8988T (cell line): ENCODE measurements at regions not wholly inside any gene's neighbourhood (a gene's known extent, or its start where the extent isn't known, plus 50 kb on each side); places are given as distances from the start of the nearest gene placed in this dataset.
A peak's percentile ranks its signal among the peaks of the same experiment; 100 is the strongest.

ENCODE experiments used
- DNase-seq: peaks from one replicate; pipeline ENCODE4 v3.0.0; 2011

DNA sequence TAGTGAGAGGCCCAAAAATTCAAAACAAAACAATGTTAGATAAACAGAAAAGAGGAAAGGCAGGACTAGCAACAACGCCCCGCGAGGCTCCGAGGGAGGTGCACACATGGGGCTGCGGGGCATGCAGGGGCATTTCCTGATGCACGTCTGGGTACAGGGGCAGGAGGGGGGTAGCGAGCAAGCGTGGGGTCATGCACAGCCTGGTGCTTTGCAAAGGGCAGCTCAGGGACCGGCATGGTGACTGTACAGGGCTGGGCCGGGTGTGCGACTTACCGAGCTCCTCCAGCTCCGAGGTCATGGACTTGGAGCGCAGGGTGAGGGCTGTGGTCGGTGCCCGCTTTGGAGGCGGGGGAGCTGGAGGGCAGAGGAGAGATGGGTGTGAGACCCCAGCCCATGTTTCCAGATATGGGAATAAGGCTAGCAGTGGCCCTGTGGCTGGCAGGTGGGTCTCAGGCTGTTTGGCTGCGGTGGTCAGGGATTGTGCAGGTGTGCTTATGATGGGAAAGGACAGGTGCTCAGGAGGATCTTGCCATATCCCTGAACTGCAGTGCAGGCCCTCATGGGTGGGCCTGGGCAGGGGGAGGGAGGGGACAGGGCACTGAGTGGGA is 103.7 kb downstream of the CTTN start:
- DNase-seq = no peak

DNA sequence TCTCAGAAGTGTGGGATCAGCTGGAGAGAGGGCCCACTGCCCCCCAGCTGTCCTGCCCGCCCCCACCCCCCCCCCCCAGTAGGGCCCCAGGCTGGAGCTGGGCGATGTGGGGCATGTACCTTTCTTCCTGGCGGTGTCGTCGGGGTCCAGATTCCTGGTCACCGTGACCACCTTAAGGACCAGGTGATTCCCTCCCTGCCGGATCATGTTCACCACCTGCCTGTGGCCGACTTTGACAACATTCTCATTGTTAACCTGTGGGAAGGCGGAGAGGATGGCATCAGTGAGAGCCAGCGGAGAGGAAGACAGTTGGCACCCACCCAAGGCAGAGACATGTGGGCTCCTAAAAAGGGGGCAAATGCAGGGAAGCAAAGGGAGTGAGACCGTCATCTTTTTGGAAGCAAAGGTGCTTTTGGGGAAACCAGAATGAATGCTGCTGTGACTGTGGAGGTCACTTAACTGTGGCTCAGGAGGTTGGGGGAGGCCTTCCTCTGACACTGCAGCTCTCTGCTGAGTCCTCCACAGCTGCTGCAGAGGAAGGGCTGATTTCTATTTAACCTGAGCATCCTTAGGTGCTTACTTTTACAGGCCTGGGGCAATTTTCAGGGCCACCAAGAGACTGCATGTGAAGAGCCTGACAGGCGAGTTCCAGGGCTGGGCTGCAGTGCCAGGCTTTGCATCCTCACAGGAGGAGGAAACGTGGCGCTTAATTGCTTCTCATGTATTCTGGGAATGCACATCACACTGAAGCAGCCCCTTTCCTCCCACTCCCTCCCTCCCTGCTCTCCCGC is 104.5 kb downstream of the CTTN start:
- DNase-seq = no peak

DNA sequence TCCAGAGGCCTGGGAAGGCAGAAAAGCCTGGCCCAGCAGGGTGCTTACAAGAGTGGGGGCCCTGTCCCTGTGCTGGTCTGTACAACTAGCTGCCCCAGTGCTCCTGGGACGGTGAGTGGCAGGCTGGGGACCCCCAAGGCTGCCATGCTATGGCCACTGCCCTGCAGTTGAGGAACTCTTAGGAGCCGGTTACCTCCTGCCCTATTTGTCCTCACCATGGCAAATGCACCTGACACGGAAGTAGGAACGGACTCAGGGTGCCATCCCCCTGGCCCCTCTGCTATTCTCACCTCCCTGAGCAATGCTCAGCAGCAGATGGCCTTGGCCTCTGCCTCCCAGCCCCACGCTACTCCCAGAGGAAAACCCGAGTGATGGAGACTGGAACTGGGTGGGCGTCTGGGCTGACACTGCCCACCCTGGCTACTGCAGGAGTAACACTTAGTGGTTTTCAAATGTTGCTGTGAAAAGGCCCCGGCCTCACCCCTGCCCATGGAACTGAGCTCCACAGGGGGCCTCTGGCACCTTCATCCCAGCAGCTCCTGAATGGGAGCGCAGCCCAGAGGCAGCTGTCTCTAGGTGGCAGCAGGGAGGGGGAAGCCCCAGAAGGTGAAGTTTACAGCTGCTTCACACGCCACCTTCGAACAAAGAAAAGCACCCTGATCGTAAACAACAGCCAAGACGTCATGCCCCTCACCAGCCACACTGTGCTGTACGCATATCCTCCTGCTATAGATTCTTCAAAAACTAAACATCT is 105.3 kb downstream of the CTTN start:
- peak; percentile 71 for DNase-seq

DNA sequence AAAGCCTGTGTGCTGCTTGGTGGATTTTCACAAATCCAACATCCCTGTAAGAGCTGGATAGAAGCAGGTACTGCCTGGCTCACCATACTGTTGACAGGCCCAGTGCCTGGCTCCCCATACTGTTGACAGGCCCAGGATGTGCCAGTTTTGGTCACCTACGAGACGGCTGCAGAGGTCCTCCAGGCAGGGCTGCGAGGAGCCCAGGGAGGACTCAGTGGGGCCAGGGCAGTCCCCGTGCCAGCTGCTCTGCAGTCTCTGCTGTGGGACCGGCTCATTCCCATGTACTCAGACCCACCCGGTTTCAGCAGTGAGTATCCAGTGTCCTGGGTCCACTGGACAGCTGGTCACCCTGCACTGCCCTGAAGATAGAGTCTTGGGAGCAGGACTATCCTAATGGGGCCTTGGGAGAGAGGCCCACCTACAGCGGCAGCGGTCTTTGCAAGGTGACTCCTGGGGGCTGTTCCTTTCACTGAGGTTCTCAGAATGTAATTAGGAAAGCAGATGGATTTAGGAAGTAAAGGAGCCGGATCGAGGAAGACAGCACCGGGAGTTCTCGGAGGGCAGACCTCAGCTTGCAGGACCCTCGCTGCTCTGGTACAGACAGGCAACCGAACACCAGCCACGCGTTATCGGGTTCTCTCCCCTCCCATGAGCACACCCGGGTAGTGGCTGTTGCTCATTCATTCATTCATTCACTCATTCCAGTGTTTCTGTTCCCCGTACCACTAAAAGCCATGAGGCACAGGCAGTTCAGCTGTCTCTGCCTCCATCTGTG is 106.1 kb downstream of the CTTN start:
- no peak for DNase-seq

DNA sequence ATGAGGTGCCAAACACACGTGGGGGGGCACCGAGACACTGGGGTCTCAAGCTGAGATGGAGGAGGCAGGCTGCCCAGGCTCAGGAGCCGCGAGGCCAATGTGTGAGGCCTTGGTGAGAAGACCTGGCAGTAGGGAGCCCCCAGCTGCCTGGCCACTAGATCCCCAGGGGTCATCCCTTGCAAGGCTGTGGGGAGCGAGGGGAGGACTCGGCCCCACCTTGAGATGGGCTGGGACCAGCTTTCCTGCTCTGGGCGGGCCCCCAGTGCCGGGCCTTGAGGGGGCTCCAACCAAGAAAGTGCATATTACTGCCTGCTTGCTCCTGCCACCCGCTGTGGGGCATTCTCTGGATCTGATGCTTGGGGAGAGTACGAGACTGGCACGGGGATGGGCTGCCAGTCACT is 107.0 kb downstream of the CTTN start:
- no peak for DNase-seq

DNA sequence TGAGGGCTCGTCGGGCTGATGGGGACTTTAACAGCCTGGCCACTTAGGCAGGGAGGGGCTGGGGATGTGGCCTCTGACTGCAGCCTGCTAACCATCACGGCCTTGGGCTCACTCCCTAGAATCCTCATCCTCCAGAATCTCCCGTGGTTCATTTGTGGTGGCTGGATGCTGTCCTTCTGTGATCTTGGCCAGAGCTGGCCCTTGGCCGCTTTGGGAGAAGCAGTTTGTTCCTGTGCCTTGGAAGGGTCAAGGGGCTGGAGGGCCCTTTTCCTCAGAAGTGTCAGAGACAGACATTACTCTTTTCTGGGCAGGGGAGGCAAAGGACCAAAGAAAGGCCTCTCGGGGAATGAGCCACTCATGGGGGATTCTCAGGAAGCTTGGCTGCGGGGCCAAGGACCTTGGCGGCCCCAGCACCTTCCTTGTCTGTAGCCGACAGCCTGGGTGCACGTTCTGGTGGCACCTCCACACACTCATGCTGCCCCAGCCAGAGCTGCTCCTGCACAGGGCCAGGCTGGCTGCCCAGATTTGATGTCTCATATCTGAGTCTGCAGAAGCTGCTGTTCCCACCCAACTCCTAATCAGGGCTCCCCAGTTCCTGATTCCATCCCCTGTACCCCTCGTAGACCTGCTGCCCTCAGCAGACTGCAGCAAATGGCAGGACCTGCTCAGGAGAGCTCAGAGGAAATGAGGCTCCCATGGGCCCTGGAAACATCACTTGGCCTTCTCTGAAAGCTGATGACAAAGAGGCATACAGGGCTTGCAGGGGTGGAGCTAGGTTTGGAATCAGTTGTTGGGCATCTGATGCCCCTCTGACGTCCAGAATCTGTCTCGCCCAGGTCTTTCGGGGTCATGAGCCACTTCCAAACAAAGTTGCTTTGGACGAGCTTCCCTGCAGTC is 107.7 kb downstream of the CTTN start:
- DNase-seq = no peak

DNA sequence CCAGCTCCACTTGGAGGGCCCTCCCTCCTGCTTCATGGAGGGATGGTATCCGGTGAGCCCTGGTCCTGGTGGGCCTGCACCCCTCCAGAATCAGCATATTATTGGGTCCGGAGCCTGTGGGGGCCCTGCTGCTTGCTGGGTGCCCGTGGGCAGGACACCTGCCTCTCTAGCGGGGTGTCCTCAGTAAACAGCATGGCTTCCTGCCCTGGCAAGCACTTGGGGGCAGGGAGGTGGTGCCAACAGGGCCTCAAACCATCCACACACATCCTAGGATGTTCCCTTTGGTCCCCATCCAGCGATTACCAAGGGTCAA is 108.3 kb downstream of the CTTN start:
- DNase-seq = no peak

DNA sequence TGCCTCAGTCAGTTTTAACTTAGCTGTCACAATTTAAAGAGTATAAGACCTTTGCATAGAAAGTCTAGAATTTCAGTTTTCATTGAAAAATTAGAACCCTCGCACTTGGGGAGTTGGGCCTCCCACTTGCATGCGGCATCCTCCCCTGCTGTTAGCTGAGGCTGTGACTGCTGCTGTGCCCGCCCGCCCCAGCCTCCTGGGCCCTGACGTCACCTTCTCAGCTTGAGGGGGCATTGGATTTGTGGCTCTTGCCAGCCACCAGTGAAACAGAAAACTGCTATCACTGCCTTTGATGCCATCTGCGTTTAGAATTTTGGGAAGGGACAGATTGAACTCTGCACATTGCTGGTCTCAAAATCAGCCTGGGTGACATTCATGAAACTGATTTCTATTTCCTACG is 108.7 kb downstream of the CTTN start:
- no peak for DNase-seq

DNA sequence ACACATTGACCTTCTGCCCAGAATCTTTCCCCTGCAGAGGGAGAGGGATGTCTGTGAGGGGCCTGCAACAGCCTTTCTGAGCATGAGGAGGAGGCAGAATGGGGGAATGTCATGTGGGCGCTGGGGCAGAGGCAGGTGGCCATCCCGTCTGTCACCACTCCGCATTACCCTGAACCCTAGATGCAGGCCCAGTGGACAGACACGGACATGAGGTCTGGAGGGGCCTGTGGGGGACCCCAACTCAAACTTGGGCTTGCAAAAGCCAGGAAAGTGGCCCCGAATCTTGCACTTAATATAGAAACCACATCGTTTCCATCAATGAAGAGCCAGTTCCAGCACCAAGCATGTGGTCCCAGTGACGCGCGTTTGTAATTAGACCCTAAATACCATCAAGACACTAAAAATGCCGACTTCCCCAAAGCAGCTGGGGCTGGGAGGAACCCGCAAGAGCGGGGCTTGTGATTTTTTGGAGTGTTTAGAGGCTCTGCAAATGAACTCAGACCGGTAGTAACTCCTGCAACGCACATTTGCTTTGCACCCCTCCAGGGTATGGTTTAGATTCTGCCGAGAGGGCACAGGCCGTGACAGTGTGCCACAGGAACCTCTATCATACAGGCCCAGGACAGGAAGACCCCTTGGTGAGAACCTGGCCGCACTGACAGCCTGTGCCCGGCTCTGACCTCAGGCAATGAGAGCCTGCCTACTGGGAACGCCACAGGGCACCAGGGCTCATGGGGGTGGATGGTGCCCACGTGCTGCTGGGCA is 109.3 kb downstream of the CTTN start:
- DNase-seq = no peak

DNA sequence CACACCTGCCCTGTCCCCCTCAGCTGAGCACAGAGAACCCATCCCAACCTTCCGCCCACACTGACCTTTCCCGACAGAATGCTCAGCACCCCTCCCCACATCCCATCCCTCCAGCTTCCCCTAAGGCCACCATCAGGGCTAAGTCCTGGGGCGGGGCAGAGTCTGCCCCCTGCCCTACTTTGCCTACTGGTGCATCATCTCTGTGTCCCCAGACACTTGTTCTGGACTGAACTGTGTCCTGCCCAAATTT is 109.8 kb downstream of the CTTN start:
- DNase-seq = no peak

DNA sequence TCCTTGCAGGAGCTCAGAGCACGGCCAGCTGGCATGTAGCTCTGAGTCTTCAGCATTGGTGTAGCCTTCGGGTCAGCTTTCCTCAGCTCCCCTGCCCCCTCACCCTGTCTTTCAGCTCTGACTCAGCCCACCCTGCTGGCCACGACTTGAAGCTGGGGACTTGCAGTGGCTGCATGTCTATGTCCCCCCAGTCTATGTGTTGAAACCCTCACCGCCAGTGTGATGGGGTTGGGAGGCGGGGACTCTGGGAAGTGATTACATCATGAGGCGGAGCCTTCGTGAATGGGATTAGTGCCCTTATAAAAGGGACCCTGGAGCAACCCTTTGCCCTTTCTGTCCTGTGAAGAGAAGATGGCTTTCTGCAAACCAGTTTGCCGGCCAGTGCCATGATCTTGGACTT is 111.1 kb downstream of the CTTN start:
- DNase-seq = no peak

DNA sequence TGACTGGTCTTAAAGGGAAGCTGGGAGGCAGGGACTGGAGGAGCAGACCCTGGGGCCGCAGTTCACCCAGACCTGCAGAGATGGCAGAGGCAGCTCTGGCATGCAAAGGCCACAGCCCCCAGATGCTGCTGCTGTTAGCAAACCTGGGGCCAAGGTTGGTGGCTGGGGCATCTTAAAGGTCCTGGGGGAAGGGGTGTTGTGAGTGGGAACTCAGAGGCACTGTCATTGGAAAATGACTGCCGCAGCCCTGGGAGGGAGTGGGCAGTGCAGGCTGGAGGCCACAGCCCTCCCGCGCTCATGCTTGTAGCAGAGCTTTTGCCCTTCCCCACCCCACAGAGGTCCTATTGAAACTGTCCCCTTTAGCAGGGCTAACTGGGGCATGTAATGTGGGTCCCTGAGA is 111.8 kb downstream of the CTTN start:
- DNase-seq = no peak

DNA sequence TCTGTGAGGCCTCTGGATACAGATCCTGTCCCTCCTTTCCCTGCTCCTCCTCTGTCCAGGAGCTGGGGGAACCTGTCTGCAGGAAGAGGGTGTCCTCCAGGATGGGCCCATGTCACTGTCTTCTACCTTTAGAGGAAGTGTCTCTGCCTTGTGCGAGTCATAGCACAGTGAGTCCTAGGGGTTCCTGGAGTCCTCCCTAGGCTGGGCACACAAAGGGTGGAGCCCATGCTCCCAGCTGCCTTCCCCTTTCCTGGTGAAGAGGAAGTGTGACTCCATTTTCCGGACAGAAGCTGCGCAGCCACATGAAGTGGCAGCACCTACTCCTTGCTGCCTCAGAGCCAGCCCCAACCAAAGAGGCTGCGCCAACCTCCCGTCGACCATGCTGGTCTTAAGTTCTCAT is 112.2 kb downstream of the CTTN start:
- no peak for DNase-seq

DNA sequence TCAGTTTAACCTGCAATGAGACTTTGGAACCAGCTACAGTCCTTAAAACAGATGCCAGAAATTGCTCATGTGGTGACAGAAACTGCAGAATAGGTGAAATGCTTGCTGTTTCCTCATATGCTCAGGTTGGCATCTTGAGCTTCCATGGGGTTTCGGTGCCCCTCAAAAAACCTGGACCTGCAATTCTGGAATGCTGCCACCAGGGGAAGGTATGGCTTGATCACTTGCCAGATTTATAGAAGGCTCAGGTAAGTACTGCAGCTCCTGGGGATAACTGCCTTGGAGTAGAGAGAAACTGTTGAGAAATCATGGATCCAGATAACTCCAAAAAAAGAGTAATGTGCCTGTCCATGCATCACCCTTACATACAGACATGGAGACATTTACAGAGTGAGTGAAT is 113.0 kb downstream of the CTTN start:
- no peak for DNase-seq

DNA sequence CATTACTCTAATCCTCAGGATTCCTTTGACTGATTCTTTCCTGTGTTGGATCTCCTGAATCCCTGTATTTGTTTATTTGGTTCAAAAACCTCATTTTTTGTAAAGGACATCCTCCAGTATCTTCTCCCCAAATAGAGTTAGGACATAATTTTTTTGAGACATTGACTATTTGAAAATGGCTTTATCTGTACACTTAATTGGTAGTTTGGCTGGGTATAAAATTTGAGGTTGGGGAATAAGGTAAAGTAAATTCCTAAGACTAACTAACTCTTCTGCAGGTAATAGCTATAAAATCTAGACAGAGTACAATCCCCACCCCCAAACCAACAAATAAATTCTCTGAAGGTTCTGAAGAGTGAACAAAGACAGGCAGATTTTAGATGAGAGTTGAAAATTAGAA is 114.4 kb downstream of the CTTN start:
- DNase-seq = no peak

DNA sequence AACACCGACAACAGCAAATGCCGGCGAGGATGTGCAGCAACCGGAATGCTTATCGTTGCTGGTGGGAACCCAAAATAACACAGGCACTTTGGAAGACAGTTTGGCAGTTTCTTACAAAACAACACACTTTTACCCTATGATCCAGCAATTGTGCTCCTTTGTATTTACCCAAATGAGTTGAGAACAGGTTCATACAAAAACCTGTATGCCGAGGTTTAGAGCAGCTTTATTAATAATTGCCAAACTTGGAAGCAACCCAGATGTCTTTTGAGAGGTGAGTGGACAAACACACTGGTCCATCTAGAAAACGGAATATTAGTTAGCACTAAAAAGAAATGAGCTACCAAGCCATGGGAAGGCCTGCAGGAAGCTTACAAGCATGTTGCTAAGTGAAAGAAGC is 118.9 kb downstream of the CTTN start:
- no peak for DNase-seq

DNA sequence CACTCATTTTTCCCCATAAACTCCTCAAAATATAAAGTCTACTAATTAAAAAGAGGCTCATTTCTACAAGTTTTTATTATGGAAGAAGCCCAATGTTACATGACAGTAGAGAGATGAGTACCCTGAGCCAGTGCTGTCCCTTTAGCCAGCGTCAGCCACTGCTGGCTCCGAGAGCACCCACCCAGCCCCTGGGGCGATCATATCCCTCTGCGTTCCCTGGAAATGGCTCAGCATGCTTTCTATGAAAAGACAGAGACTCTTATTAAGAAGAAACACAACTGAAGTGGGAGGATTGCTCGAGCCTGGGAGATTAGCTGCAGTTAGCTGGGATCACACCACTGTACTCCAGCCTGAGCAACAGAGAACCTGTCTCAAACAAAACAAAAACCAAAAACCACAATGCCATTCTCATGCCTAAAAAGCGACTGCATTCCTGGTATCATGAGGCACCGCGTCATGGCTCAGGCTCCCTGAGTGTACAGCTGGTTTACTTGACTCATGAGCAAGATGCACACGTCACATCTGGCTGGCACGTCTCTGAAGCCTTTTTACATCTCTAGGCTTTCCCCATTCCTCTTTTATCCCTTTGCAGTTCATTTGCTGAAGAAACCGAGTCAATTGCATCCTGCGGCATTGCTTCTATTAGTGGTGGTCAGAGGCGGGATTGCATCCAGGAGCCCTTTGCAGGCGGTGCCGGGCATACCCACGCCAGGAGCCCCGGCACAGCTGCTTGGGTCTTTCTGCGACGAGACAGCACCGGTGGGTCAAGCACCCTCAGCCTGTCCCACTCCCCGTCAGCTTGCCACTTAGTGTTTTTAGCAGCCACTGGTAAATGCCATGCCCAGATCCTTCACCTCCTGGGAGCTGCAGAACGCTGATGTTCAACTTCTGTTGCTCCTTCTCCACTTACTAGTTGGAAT is 119.9 kb downstream of the CTTN start:
- no peak for DNase-seq

DNA sequence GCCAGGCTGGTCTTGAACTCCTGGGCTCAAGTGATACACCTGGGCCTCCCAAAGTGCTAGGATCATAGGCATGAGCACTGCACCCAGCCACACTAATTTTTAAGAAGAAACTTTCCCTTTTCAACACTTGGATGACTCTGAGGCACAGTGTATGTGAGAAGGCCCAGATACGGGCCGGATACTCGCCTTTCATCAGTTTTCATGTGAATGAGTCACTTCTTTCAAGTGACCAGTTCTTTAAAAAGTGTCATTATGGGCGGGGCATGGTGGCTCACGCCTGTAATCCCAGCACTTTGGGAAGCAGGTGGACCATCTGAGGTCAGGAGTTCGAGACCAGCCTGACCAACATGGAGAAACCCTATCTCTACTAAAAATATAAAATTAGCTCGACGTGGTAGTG is 120.8 kb downstream of the CTTN start:
- no peak for DNase-seq

DNA sequence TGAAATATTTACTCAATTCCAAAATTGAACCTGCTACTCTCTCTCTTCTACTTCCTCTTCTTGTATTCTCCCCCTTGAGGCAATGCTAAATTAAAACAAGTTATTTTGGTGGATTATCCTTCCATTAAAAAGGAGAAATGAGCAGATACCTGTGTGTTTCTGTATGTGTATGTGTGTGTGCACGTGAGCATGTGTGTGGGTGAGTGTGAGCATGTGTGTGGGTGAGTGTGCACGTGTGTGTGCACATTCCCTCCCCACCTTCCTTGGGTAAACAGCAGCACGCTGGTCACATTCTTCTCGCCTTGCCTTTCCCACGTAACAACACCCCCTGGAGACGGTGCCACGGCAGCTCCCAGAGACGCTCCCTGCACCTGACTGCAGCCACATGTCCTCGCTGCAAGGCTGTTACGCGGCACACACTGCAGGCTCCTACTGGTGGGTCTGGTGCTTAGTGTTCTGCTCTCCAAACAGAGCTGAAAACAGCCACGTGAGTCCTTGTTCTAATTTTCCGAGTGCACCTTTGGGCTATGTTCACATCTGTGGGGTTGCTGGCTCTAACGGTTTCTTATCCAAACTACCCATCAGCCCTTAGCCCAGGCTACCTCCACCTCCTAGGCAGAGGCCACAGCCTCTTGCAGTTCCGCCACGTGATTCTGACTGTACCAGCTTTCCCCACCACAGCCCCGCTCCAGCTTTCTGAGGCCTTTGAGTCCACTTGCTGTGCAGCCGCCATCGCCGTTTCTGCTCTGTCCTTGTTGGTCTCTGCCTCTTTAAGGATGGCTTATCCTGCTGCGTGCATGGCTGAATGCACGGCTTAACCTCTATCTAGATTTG is 123.4 kb downstream of the CTTN start:
- no peak for DNase-seq

DNA sequence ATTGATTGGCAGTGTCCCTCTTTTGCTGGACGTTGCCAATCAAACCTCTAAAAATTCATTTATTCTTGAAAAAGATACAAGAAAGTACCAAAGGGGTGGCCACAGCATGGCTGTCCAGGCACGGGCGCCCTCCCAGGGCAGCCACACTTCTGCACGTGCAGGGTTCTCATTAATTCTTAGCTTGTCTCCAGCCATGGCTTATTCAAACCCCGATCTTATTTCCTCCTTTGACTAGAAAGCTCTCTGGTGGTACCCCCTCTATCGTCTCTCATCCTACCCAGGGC is 123.9 kb downstream of the CTTN start:
- no peak for DNase-seq
